ENCODE measurements at regions not wholly inside any gene's neighbourhood (a gene's known extent, or its start where the extent isn't known, plus 50 kb on each side); places are given as distances from the start of the nearest gene placed in this dataset.

DNA sequence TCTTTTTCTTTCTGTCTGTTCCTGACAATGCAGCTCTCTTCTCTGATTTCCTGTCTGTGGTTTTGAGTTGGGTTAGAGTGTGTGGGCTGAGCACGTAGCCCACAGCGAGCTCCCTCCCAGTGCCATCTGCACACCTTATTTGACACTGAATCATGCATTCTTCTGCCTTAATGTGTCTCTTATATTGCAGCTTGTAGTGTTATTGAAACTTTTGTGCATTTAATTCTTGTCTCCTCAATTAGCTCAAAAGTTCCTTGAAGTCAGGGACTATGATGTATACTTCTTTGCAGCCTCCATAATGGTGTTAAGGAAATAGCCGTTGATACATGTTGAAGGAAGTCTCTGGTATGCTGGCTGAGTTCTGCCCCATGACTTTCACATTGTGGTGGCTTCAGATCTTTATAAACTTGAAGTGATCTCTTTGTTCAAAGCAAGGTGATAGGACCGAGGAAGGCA, 576.2 kb upstream of the CLINT1 start:
- no peak for TF ChIP-seq POLR2A (IDR thresholded peaks at IDR 0.05; ENCODE audit: low read depth, low read length)
- TF ChIP-seq POLR2AphosphoS5 (IDR thresholded peaks at IDR 0.05; ENCODE audit: low read depth, low read length), result no peak

Measured in GM12892 (cell line).